Activated T-cell treated with anti-CD3 and anti-CD28 coated beads for 24 hours (primary cell): ENCODE measurements at regions not wholly inside any gene's neighbourhood (a gene's known extent, or its start where the extent isn't known, plus 50 kb on each side); places are given as distances from the start of the nearest gene placed in this dataset.

Experiments
- DNase-seq: peaks from one replicate; pipeline ENCODE4 v3.0.0-alpha.2; 2020; ENCODE audit warnings: low read depth

- no peak for DNase-seq
Observed at GRCh38 chr18:22355598-22355997, 62.1 kb downstream of the CTAGE1 start.

GRCh38 chr18:22355069-22355468 lies 62.6 kb downstream of the CTAGE1 start:
- DNase-seq = no peak

GRCh38 chr18:22349966-22350365 lies 67.7 kb downstream of the CTAGE1 start:
- no peak for DNase-seq

- DNase-seq = no peak
Observed at GRCh38 chr18:22349317-22349898, 68.3 kb downstream of the CTAGE1 start.

- no peak for DNase-seq
Observed at GRCh38 chr18:22348521-22349316, 69.0 kb downstream of the CTAGE1 start.

- DNase-seq = no peak
Observed at GRCh38 chr18:22347606-22348511, 69.9 kb downstream of the CTAGE1 start.

GRCh38 chr18:22346953-22347605 lies 70.6 kb downstream of the CTAGE1 start:
- DNase-seq = no peak

GRCh38 chr18:22346401-22346952 lies 71.2 kb downstream of the CTAGE1 start:
- DNase-seq = no peak

GRCh38 chr18:22345718-22346117 lies 72.0 kb downstream of the CTAGE1 start:
- no peak for DNase-seq

- no peak for DNase-seq
Observed at GRCh38 chr18:22344908-22345670, 72.6 kb downstream of the CTAGE1 start.

GRCh38 chr18:22344445-22344844 lies 73.3 kb downstream of the CTAGE1 start:
- no peak for DNase-seq

GRCh38 chr18:22343613-22344012 lies 74.1 kb downstream of the CTAGE1 start:
- DNase-seq = no peak

GRCh38 chr18:22342625-22343024 lies 75.1 kb downstream of the CTAGE1 start:
- no peak for DNase-seq

- no peak for DNase-seq
Observed at GRCh38 chr18:22340331-22340730, 77.4 kb downstream of the CTAGE1 start.

- DNase-seq = no peak
Observed at GRCh38 chr18:22339913-22340312, 77.8 kb downstream of the CTAGE1 start.

- DNase-seq = no peak
Observed at GRCh38 chr18:22337833-22338232, 79.9 kb downstream of the CTAGE1 start.

- no peak for DNase-seq
Observed at GRCh38 chr18:22337306-22337705, 80.4 kb downstream of the CTAGE1 start.

- no peak for DNase-seq
Observed at GRCh38 chr18:22336406-22336805, 81.3 kb downstream of the CTAGE1 start.

GRCh38 chr18:22335731-22336198 lies 82.0 kb downstream of the CTAGE1 start:
- DNase-seq = no peak

GRCh38 chr18:22334567-22334966 lies 83.1 kb downstream of the CTAGE1 start:
- no peak for DNase-seq

- no peak for DNase-seq
Observed at GRCh38 chr18:22332590-22332989, 85.1 kb downstream of the CTAGE1 start.
